ENCODE measurements at regions not wholly inside any gene's neighbourhood (a gene's known extent, or its start where the extent isn't known, plus 50 kb on each side); places are given as distances from the start of the nearest gene placed in this dataset.

GRCh38 chr12:89936631-89937030 lies 228.0 kb upstream of the ATP2B1 start:
- TF ChIP-seq CTCF (IDR thresholded peaks at IDR 0.05), result no peak
- no peak for TF ChIP-seq POLR2A (IDR thresholded peaks at IDR 0.05)
